Suprapubic skin (tissue), 4 donors: ENCODE measurements at regions not wholly inside any gene's neighbourhood (a gene's known extent, or its start where the extent isn't known, plus 50 kb on each side); places are given as distances from the start of the nearest gene placed in this dataset.

ENCODE experiments used
- DNase-seq, 2 donors: peaks; one replicate each; pipeline ENCODE4 v3.0.0-alpha.2; 2019; ENCODE audit warnings: low spot score in 2 of 2
- H3K27ac ChIP-seq: fragments of 200-600 bp; sonication (generic); one replicate; pipeline ENCODE4 v1.5.1; 2019
- H3K27me3 ChIP-seq: fragments of 200-600 bp; sonication (generic); one replicate; pipeline ENCODE4 v1.5.1; 2019
- H3K36me3 ChIP-seq: fragments of 200-600 bp; sonication (generic); one replicate; pipeline ENCODE4 v1.5.1; 2019
- H3K4me1 ChIP-seq: fragments of 200-600 bp; sonication (generic); one replicate; pipeline ENCODE4 v1.5.1; 2019
- H3K4me3 ChIP-seq: fragments of 200-600 bp; sonication (generic); one replicate; pipeline ENCODE4 v1.5.1; 2019; ENCODE audit warnings: mild to moderate bottlenecking
- H3K9me3 ChIP-seq: fragments of 200-600 bp; sonication (generic); one replicate; pipeline ENCODE4 v1.5.1; 2019
- EP300 ChIP-seq: sonication (generic); formaldehyde crosslinking; IDR thresholded peaks from one replicate; pipeline ENCODE4 v1.6.1; 2017; ENCODE audit warnings: antibody characterized with exemption
- POLR2A ChIP-seq, 2 donors: fragments of 450-650 bp; IDR thresholded peaks; one replicate each; pipeline ENCODE4 v1.6.1; 2017; ENCODE audit warnings: antibody characterized with exemption in 2 of 2, mild to moderate bottlenecking in 2 of 2, moderate library complexity in 2 of 2
- POLR2AphosphoS5 ChIP-seq, 3 donors: sonication (generic); formaldehyde crosslinking; IDR thresholded peaks; one replicate each; pipeline ENCODE4 v1.6.1; 2017; ENCODE audit warnings: antibody characterized with exemption in 3 of 3
- WGBS: methylation state at CpG from one replicate; pipeline ENCODE4 v1.1.5; 2018; 5-methylcytosine and 5-hydroxymethylcytosine counted together
- TF ChIP-seq, protein P1 (sequence below), 2 donors: fragments of 200-600 bp in 1 of 2; fragments of 450-650 bp in 1 of 2; sonication (generic) in 1 of 2; IDR thresholded peaks; one replicate each; pipeline ENCODE4 v1.5.1; 2016 to 2019; ENCODE audit warnings: antibody characterized with exemption in 2 of 2, mild to moderate bottlenecking in 1 of 2, moderate library complexity in 1 of 2

DNA sequence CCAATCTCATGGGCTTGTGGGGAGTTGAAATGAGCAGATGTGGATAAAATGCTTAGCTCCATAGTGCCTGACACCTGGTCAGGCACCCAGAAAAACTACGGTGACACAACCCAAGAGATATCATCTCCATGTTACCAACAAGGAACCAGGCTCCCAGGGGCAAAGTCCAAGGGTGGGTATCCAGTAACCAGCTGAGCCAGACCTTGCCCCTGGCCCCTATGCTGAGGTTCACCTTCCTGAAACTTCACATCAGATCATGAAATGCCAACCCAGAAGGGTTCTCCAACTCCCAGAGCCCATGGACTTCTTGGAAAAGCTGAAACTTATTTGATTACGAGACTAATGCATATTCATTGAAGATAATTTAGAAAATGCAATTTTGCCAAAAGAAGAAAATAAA, 141.8 kb upstream of the KCNG1 start:
- DNase-seq: no peak
- H3K36me3 ChIP-seq: no peaks in the 10 kb centered on the region
- H3K9me3 ChIP-seq: no peaks in the 10 kb centered on the region
- H3K27ac ChIP-seq: no peak overlapping the region
- no peak for TF ChIP-seq POLR2AphosphoS5 (IDR thresholded peaks at IDR 0.05)
- TF ChIP-seq, protein P1, sequence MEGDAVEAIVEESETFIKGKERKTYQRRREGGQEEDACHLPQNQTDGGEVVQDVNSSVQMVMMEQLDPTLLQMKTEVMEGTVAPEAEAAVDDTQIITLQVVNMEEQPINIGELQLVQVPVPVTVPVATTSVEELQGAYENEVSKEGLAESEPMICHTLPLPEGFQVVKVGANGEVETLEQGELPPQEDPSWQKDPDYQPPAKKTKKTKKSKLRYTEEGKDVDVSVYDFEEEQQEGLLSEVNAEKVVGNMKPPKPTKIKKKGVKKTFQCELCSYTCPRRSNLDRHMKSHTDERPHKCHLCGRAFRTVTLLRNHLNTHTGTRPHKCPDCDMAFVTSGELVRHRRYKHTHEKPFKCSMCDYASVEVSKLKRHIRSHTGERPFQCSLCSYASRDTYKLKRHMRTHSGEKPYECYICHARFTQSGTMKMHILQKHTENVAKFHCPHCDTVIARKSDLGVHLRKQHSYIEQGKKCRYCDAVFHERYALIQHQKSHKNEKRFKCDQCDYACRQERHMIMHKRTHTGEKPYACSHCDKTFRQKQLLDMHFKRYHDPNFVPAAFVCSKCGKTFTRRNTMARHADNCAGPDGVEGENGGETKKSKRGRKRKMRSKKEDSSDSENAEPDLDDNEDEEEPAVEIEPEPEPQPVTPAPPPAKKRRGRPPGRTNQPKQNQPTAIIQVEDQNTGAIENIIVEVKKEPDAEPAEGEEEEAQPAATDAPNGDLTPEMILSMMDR (IDR thresholded peaks at IDR 0.05): no peak
- no peak for TF ChIP-seq EP300
- no peak for TF ChIP-seq POLR2A (IDR thresholded peaks at IDR 0.05)
- H3K4me1 ChIP-seq: no peaks in the 10 kb centered on the region
- peaks cover 58% of the 10 kb centered on the region for H3K27me3 ChIP-seq
- no peak overlapping the region for H3K4me3 ChIP-seq
- WGBS: 87% methylated on average over 1 of the region's 2 CpGs

DNA sequence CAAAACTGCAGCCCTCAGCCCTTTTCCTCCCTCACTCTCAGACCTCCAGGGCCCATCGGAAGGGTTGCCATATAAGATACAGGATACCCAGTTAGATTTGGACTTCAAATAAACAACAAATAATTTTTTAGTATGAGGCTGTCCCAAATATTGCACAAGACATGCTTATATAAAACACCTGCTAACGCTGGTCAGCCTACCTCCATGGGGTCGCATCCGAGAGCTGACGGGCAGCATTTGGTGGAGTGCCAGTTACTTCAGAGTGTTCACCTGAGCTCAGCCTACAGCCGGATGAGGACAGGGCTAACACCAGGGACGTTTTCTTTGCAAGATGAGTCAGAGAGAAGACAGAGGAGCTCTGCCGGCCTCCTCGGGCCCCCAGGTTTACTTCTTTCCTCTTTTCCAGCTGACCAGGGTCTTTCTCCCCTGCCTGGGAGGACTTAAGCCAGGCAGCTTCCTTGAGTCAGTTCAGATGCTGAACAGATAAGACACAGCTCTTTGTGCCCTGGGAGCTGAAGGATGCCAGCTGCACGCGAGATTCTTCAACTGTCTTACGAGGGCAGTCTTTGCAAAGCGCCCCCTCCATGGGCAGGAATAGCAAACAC, 141.2 kb upstream of the KCNG1 start:
- Histone ChIP-seq H3K4me1 (no peaks in the 10 kb centered on the region), H3K4me3 (no peak overlapping the region), H3K27ac (no peak overlapping the region), H3K9me3 (no peaks in the 10 kb centered on the region), H3K36me3 (no peaks in the 10 kb centered on the region), H3K27me3 (peaks cover 62% of the 10 kb centered on the region)
- 77% methylated on average over 11 of the region's 13 CpGs for WGBS
- TF ChIP-seq POLR2AphosphoS5 (IDR thresholded peaks at IDR 0.05) (no peak), EP300 (no peak), POLR2A (IDR thresholded peaks at IDR 0.05) (no peak)
- TF ChIP-seq, protein P1 (IDR thresholded peaks at IDR 0.05): no peak
- no peak for DNase-seq

DNA sequence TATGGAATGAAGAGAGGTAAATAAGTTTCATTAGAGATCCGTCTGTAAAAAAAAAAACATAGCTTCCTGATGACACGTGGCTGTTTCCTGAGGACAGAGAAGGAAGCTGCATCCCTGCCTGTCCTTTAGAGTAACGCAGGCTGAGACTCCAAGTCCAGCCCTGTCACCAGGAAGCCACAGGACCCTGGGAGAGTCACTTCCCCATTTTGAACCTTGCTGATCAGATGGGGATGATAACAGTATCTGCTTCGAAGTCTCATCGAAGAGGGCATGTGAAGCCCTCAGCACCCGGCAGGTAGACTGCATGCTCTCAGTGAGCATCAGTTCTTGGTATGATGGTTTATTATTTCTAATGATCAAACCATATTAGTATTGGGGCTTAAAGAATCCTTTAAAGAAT, 139.1 kb upstream of the KCNG1 start:
- H3K27ac ChIP-seq: no peak overlapping the region
- peaks cover 74% of the 10 kb centered on the region for H3K27me3 ChIP-seq
- TF ChIP-seq POLR2A (IDR thresholded peaks at IDR 0.05): no peak
- TF ChIP-seq, protein P1 (IDR thresholded peaks at IDR 0.05): no peak
- no peak for TF ChIP-seq EP300
- no peak for TF ChIP-seq POLR2AphosphoS5 (IDR thresholded peaks at IDR 0.05)
- no peak overlapping the region for H3K4me3 ChIP-seq
- H3K9me3 ChIP-seq: no peaks in the 10 kb centered on the region
- 66% methylated on average over 6 of the region's 6 CpGs for WGBS
- no peak for DNase-seq
- no peaks in the 10 kb centered on the region for H3K36me3 ChIP-seq
- no peaks in the 10 kb centered on the region for H3K4me1 ChIP-seq

DNA sequence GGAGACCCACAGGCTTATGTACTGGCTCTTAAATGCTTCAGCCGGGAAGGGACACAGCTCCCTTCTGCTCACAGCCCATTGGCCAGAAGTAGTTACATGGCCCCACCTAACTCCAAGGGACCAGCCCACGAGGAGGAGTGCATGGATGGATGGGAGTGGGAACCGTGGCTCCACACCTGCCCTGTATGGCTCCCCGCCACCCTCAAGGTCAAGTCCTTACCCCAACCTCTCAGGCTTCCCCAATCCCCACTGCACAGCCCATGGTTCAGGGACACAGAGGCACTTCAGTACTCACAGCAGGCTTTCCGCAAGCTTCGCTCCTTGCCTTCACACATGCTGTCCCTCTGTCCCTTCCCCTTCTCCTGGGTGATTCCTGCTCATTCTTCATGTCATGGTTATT, 137.9 kb upstream of the KCNG1 start:
- Histone ChIP-seq H3K27ac (no peak overlapping the region), H3K4me3 (no peak overlapping the region), H3K4me1 (no peaks in the 10 kb centered on the region), H3K9me3 (no peaks in the 10 kb centered on the region), H3K36me3 (no peaks in the 10 kb centered on the region), H3K27me3 (peaks cover 77% of the 10 kb centered on the region)
- no peak for DNase-seq
- TF ChIP-seq POLR2AphosphoS5 (IDR thresholded peaks at IDR 0.05) (no peak), POLR2A (IDR thresholded peaks at IDR 0.05) (no peak), EP300 (no peak)
- TF ChIP-seq, protein P1 (IDR thresholded peaks at IDR 0.05): no peak
- 83% methylated on average over 5 of the region's 6 CpGs for WGBS

DNA sequence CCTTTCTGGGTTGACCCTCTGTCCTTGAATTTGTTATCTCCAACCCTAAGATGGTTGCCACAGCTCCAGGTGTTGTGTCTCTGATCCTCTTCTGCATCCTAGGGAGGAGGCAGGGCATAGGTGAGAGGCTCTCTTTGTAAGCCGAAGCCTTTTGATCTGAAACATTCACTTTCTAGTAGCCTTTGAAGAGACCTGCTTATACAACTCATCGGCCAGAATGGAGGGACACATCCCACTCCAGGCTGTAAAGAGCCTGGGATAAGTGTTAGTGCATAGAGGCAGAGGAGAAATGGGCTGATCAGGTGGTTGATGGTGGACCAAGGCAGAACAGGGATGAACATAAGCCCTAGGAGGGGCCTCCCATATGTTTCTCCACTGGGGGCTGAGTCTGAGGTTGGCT, 137.1 kb upstream of the KCNG1 start:
- peaks cover 76% of the 10 kb centered on the region for H3K27me3 ChIP-seq
- no peak for DNase-seq
- 59% methylated on average over 2 of the region's 2 CpGs for WGBS
- H3K4me3 ChIP-seq: no peak overlapping the region
- no peaks in the 10 kb centered on the region for H3K9me3 ChIP-seq
- no peak overlapping the region for H3K27ac ChIP-seq
- no peaks in the 10 kb centered on the region for H3K4me1 ChIP-seq
- H3K36me3 ChIP-seq: no peaks in the 10 kb centered on the region
- TF ChIP-seq POLR2AphosphoS5 (IDR thresholded peaks at IDR 0.05) (no peak), EP300 (no peak), POLR2A (IDR thresholded peaks at IDR 0.05) (no peak)
- TF ChIP-seq, protein P1 (IDR thresholded peaks at IDR 0.05): no peak
